ENCODE measurements at regions not wholly inside any gene's neighbourhood (a gene's known extent, or its start where the extent isn't known, plus 50 kb on each side); places are given as distances from the start of the nearest gene placed in this dataset.

GRCh38 chr5:5589857-5590256 is 167.4 kb downstream of the ICE1 start:
- Histone ChIP-seq H3K36me3 (ENCODE audit: control insufficient read depth in 2 of 2, insufficient read depth in 2 of 2, low read length in 1 of 2) (no peaks in the 10 kb centered on the region), H3K9me3 (ENCODE audit: control insufficient read depth in 2 of 2, insufficient read depth in 1 of 2, low read depth in 1 of 2, low read length in 1 of 2) (no peaks in the 10 kb centered on the region), H3K27me3 (ENCODE audit: control insufficient read depth in 1 of 2, insufficient read depth in 2 of 2, low read length in 2 of 2) (no peaks in the 10 kb centered on the region), H3K4me3 (ENCODE audit: low read depth in 1 of 2, low read length in 2 of 2) (no peak overlapping the region), H3K27ac (ENCODE audit: low read depth in 2 of 2, low read length in 1 of 2) (no peak overlapping the region), H3K4me1 (ENCODE audit: control insufficient read depth in 2 of 2, insufficient read depth in 2 of 2, low read length in 1 of 2) (no peaks in the 10 kb centered on the region)
- 93% methylated on average over 12 of the region's 12 CpGs for WGBS, 2 donors

- Histone ChIP-seq H3K27ac (ENCODE audit: low read depth in 2 of 2, low read length in 1 of 2) (no peak overlapping the region), H3K4me1 (ENCODE audit: control insufficient read depth in 2 of 2, insufficient read depth in 2 of 2, low read length in 1 of 2) (no peaks in the 10 kb centered on the region), H3K36me3 (ENCODE audit: control insufficient read depth in 2 of 2, insufficient read depth in 2 of 2, low read length in 1 of 2) (no peaks in the 10 kb centered on the region), H3K4me3 (ENCODE audit: low read depth in 1 of 2, low read length in 2 of 2) (no peak overlapping the region), H3K9me3 (ENCODE audit: control insufficient read depth in 2 of 2, insufficient read depth in 1 of 2, low read depth in 1 of 2, low read length in 1 of 2) (no peaks in the 10 kb centered on the region), H3K27me3 (ENCODE audit: control insufficient read depth in 1 of 2, insufficient read depth in 2 of 2, low read length in 2 of 2) (no peaks in the 10 kb centered on the region)
- WGBS, 2 donors, result 60 to 71% methylated on average over 12 of the region's 12 CpGs
These were observed 166.7 kb downstream of the ICE1 start for GRCh38 chr5:5588887-5589826.

- no peaks in the 10 kb centered on the region for H3K9me3 ChIP-seq (ENCODE audit: control insufficient read depth in 2 of 2, insufficient read depth in 1 of 2, low read depth in 1 of 2, low read length in 1 of 2)
- no peaks in the 10 kb centered on the region for H3K27me3 ChIP-seq (ENCODE audit: control insufficient read depth in 1 of 2, insufficient read depth in 2 of 2, low read length in 2 of 2)
- H3K4me1 ChIP-seq (ENCODE audit: control insufficient read depth in 2 of 2, insufficient read depth in 2 of 2, low read length in 1 of 2), result no peaks in the 10 kb centered on the region
- H3K4me3 ChIP-seq (ENCODE audit: low read depth in 1 of 2, low read length in 2 of 2), result no peak overlapping the region
- H3K27ac ChIP-seq (ENCODE audit: low read depth in 2 of 2, low read length in 1 of 2), result no peak overlapping the region
- H3K36me3 ChIP-seq (ENCODE audit: control insufficient read depth in 2 of 2, insufficient read depth in 2 of 2, low read length in 1 of 2), result no peaks in the 10 kb centered on the region
- 78 to 87% methylated on average over 4 of the region's 4 CpGs for WGBS, 2 donors
These were observed 165.9 kb downstream of the ICE1 start for GRCh38 chr5:5588386-5588785.

- H3K36me3 ChIP-seq (ENCODE audit: control insufficient read depth in 2 of 2, insufficient read depth in 2 of 2, low read length in 1 of 2), result no peaks in the 10 kb centered on the region
- no peak overlapping the region for H3K4me3 ChIP-seq (ENCODE audit: low read depth in 1 of 2, low read length in 2 of 2)
- WGBS, 2 donors, result 78% methylated on average over 3 of the region's 3 CpGs
- H3K27ac ChIP-seq (ENCODE audit: low read depth in 2 of 2, low read length in 1 of 2), result no peak overlapping the region
- no peaks in the 10 kb centered on the region for H3K4me1 ChIP-seq (ENCODE audit: control insufficient read depth in 2 of 2, insufficient read depth in 2 of 2, low read length in 1 of 2)
- no peaks in the 10 kb centered on the region for H3K27me3 ChIP-seq (ENCODE audit: control insufficient read depth in 1 of 2, insufficient read depth in 2 of 2, low read length in 2 of 2)
- H3K9me3 ChIP-seq (ENCODE audit: control insufficient read depth in 2 of 2, insufficient read depth in 1 of 2, low read depth in 1 of 2, low read length in 1 of 2), result no peaks in the 10 kb centered on the region
These were observed 165.0 kb downstream of the ICE1 start for GRCh38 chr5:5587474-5587873.

GRCh38 chr5:5586721-5587120 is 164.2 kb downstream of the ICE1 start:
- Histone ChIP-seq H3K4me1 (ENCODE audit: control insufficient read depth in 2 of 2, insufficient read depth in 2 of 2, low read length in 1 of 2) (no peaks in the 10 kb centered on the region), H3K4me3 (ENCODE audit: low read depth in 1 of 2, low read length in 2 of 2) (no peak overlapping the region), H3K9me3 (ENCODE audit: control insufficient read depth in 2 of 2, insufficient read depth in 1 of 2, low read depth in 1 of 2, low read length in 1 of 2) (no peaks in the 10 kb centered on the region), H3K27me3 (ENCODE audit: control insufficient read depth in 1 of 2, insufficient read depth in 2 of 2, low read length in 2 of 2) (no peaks in the 10 kb centered on the region), H3K36me3 (ENCODE audit: control insufficient read depth in 2 of 2, insufficient read depth in 2 of 2, low read length in 1 of 2) (no peaks in the 10 kb centered on the region), H3K27ac (ENCODE audit: low read depth in 2 of 2, low read length in 1 of 2) (no peak overlapping the region)
- WGBS, 2 donors, result 42 to 43% methylated on average over 2 of the region's 2 CpGs

- H3K4me3 ChIP-seq (ENCODE audit: low read depth in 1 of 2, low read length in 2 of 2), result no peak overlapping the region
- no peaks in the 10 kb centered on the region for H3K9me3 ChIP-seq (ENCODE audit: control insufficient read depth in 2 of 2, insufficient read depth in 1 of 2, low read depth in 1 of 2, low read length in 1 of 2)
- H3K4me1 ChIP-seq (ENCODE audit: control insufficient read depth in 2 of 2, insufficient read depth in 2 of 2, low read length in 1 of 2), result no peaks in the 10 kb centered on the region
- H3K27ac ChIP-seq (ENCODE audit: low read depth in 2 of 2, low read length in 1 of 2), result no peak overlapping the region
- no peaks in the 10 kb centered on the region for H3K27me3 ChIP-seq (ENCODE audit: control insufficient read depth in 1 of 2, insufficient read depth in 2 of 2, low read length in 2 of 2)
- H3K36me3 ChIP-seq (ENCODE audit: control insufficient read depth in 2 of 2, insufficient read depth in 2 of 2, low read length in 1 of 2), result no peaks in the 10 kb centered on the region
- 64 to 69% methylated on average over 6 of the region's 6 CpGs for WGBS, 2 donors
These were observed 163.4 kb downstream of the ICE1 start for GRCh38 chr5:5585751-5586341.

GRCh38 chr5:5584751-5585150 is 162.3 kb downstream of the ICE1 start:
- Histone ChIP-seq H3K27ac (ENCODE audit: low read depth in 2 of 2, low read length in 1 of 2) (no peak overlapping the region), H3K4me1 (ENCODE audit: control insufficient read depth in 2 of 2, insufficient read depth in 2 of 2, low read length in 1 of 2) (no peaks in the 10 kb centered on the region), H3K27me3 (ENCODE audit: control insufficient read depth in 1 of 2, insufficient read depth in 2 of 2, low read length in 2 of 2) (no peaks in the 10 kb centered on the region), H3K4me3 (ENCODE audit: low read depth in 1 of 2, low read length in 2 of 2) (no peak overlapping the region), H3K36me3 (ENCODE audit: control insufficient read depth in 2 of 2, insufficient read depth in 2 of 2, low read length in 1 of 2) (no peaks in the 10 kb centered on the region), H3K9me3 (ENCODE audit: control insufficient read depth in 2 of 2, insufficient read depth in 1 of 2, low read depth in 1 of 2, low read length in 1 of 2) (no peaks in the 10 kb centered on the region)
- WGBS, 2 donors, result 59 to 73% methylated on average over 4 of the region's 4 CpGs

GRCh38 chr5:5584236-5584745 is 161.8 kb downstream of the ICE1 start:
- no peaks in the 10 kb centered on the region for H3K4me1 ChIP-seq (ENCODE audit: control insufficient read depth in 2 of 2, insufficient read depth in 2 of 2, low read length in 1 of 2)
- H3K4me3 ChIP-seq (ENCODE audit: low read depth in 1 of 2, low read length in 2 of 2), result no peak overlapping the region
- H3K9me3 ChIP-seq (ENCODE audit: control insufficient read depth in 2 of 2, insufficient read depth in 1 of 2, low read depth in 1 of 2, low read length in 1 of 2), result no peaks in the 10 kb centered on the region
- no peaks in the 10 kb centered on the region for H3K36me3 ChIP-seq (ENCODE audit: control insufficient read depth in 2 of 2, insufficient read depth in 2 of 2, low read length in 1 of 2)
- WGBS, 2 donors, result 64 to 73% methylated on average over 3 of the region's 3 CpGs
- H3K27me3 ChIP-seq (ENCODE audit: control insufficient read depth in 1 of 2, insufficient read depth in 2 of 2, low read length in 2 of 2), result no peaks in the 10 kb centered on the region
- no peak overlapping the region for H3K27ac ChIP-seq (ENCODE audit: low read depth in 2 of 2, low read length in 1 of 2)

GRCh38 chr5:5583832-5584231 is 161.4 kb downstream of the ICE1 start:
- 86 to 87% methylated on average over 5 of the region's 5 CpGs for WGBS, 2 donors
- H3K27ac ChIP-seq (ENCODE audit: low read depth in 2 of 2, low read length in 1 of 2), result no peak overlapping the region
- H3K9me3 ChIP-seq (ENCODE audit: control insufficient read depth in 2 of 2, insufficient read depth in 1 of 2, low read depth in 1 of 2, low read length in 1 of 2), result no peaks in the 10 kb centered on the region
- H3K4me3 ChIP-seq (ENCODE audit: low read depth in 1 of 2, low read length in 2 of 2), result no peak overlapping the region
- no peaks in the 10 kb centered on the region for H3K4me1 ChIP-seq (ENCODE audit: control insufficient read depth in 2 of 2, insufficient read depth in 2 of 2, low read length in 1 of 2)
- H3K27me3 ChIP-seq (ENCODE audit: control insufficient read depth in 1 of 2, insufficient read depth in 2 of 2, low read length in 2 of 2), result no peaks in the 10 kb centered on the region
- no peaks in the 10 kb centered on the region for H3K36me3 ChIP-seq (ENCODE audit: control insufficient read depth in 2 of 2, insufficient read depth in 2 of 2, low read length in 1 of 2)
